WTC11 (cell line): ENCODE measurements at regions not wholly inside any gene's neighbourhood (a gene's known extent, or its start where the extent isn't known, plus 50 kb on each side); places are given as distances from the start of the nearest gene placed in this dataset.

Source experiments
- ATAC-seq: fragments of 200-7000 bp; cut with Tn5 transposase; 2 replicates; pipeline ENCODE4 v1.10.0; 2021; ENCODE audit warnings: mild to moderate bottlenecking, moderate library complexity
- CTCF ChIA-PET: fragments of 300-600 bp; sonication (Branson Sonifier 250); formaldehyde crosslinking; loops from one replicate; lab custom pipeline; 2021; ENCODE audit warnings: antibody characterized with exemption; lab: Charles Lee
- POLR2A ChIA-PET: fragments of 350-600 bp; sonication (Branson Sonifier 250); formaldehyde crosslinking; loops from one replicate; lab custom pipeline; 2021; ENCODE audit warnings: antibody characterized with exemption; lab: Charles Lee
- DNase-seq: peaks from one replicate; pipeline ENCODE4 v3.0.0; 2021; ENCODE audit warnings: low spot score
- H3K27ac Mint-ChIP-seq: 2 replicates; pipeline ENCODE4 v1.8.0; 2021; ENCODE audit warnings: mixed read lengths
- H3K27me3 Mint-ChIP-seq: 2 replicates; pipeline ENCODE4 v1.8.0; 2021; ENCODE audit warnings: low read depth, mild to moderate bottlenecking, moderate library complexity, mixed read lengths
- H3K36me3 Mint-ChIP-seq: 2 replicates; pipeline ENCODE4 v1.8.0; 2021; ENCODE audit warnings: mixed read lengths
- H3K4me1 Mint-ChIP-seq: 2 replicates; pipeline ENCODE4 v1.8.0; 2022; ENCODE audit warnings: mixed read lengths
- H3K4me3 Mint-ChIP-seq: 2 replicates; pipeline ENCODE4 v1.8.0; 2021; ENCODE audit warnings: mild to moderate bottlenecking, moderate library complexity, mixed read lengths
- H3K9me3 Mint-ChIP-seq: 2 replicates; pipeline ENCODE4 v1.8.0; 2021; ENCODE audit warnings: mixed read lengths
- AR ChIP-seq: fragments of 250-450 bp; sonication (Bioruptor Pico); IDR thresholded peaks from 2 replicates; pipeline ENCODE4 v1.9.0; 2021; ENCODE audit warnings: mild to moderate bottlenecking
- ERG ChIP-seq: fragments of 250-450 bp; sonication (Bioruptor Pico); IDR thresholded peaks from 2 replicates; pipeline ENCODE4 v1.8.0; 2021; ENCODE audit warnings: mild to moderate bottlenecking
- GABPB1 ChIP-seq: sonication (generic); formaldehyde crosslinking; IDR thresholded peaks from 2 replicates; pipeline ENCODE4 v1.8.1; 2023; ENCODE audit warnings: mild to moderate bottlenecking, missing genetic modification reagents
- JUN ChIP-seq: sonication (generic); formaldehyde crosslinking; IDR thresholded peaks from 2 replicates; pipeline ENCODE4 v1.8.0; 2023; ENCODE audit warnings: mild to moderate bottlenecking, missing genetic modification reagents
- MLX ChIP-seq: sonication (generic); formaldehyde crosslinking; IDR thresholded peaks from 2 replicates; pipeline ENCODE4 v1.8.1; 2023; ENCODE audit warnings: mild to moderate bottlenecking, missing genetic modification reagents, moderate library complexity
- PREB ChIP-seq: sonication (generic); formaldehyde crosslinking; IDR thresholded peaks from 2 replicates; pipeline ENCODE4 v1.8.1; 2022; ENCODE audit warnings: mild to moderate bottlenecking, missing genetic modification reagents, moderate library complexity, borderline replicate concordance
- PRRX2 ChIP-seq: fragments of 250-450 bp; sonication (Bioruptor Pico); IDR thresholded peaks from 2 replicates; pipeline ENCODE4 v1.8.0; 2021; ENCODE audit warnings: mild to moderate bottlenecking
- RELA ChIP-seq: sonication (generic); formaldehyde crosslinking; IDR thresholded peaks from 2 replicates; pipeline ENCODE4 v1.8.1; 2022; ENCODE audit warnings: missing genetic modification reagents, mild to moderate bottlenecking, borderline replicate concordance
- SMAD3 ChIP-seq: sonication (generic); formaldehyde crosslinking; IDR thresholded peaks from 2 replicates; pipeline ENCODE4 v1.8.0; 2022; ENCODE audit warnings: missing genetic modification reagents, mild to moderate bottlenecking, borderline replicate concordance
- ZNF232 ChIP-seq: sonication (generic); formaldehyde crosslinking; IDR thresholded peaks from 2 replicates; pipeline ENCODE4 v1.8.0; 2022; ENCODE audit warnings: mild to moderate bottlenecking, missing genetic modification reagents
- ZNF281 ChIP-seq: sonication (generic); formaldehyde crosslinking; IDR thresholded peaks from 2 replicates; pipeline ENCODE4 v1.8.0; 2023; ENCODE audit warnings: mild to moderate bottlenecking, missing genetic modification reagents
- ZNF317 ChIP-seq: sonication (generic); formaldehyde crosslinking; IDR thresholded peaks from 2 replicates; pipeline ENCODE4 v1.8.1; 2023; ENCODE audit warnings: low read depth, mild to moderate bottlenecking, moderate library complexity, missing genetic modification reagents, borderline replicate concordance
- ZNF425 ChIP-seq: fragments of 250-450 bp; sonication (Bioruptor Pico); conservative IDR thresholded peaks from 2 replicates; pipeline ENCODE4 v1.9.0; 2021; ENCODE audit warnings: mild to moderate bottlenecking
- TF ChIP-seq, protein P1 (sequence below): fragments of 250-450 bp; sonication (Bioruptor Pico); IDR thresholded peaks from 2 replicates; pipeline ENCODE4 v1.9.0; 2021; ENCODE audit warnings: mild to moderate bottlenecking, borderline replicate concordance

- CTCF ChIA-PET, result no interaction called here
- peaks cover 8% of the 10 kb centered on the region for H3K9me3 Mint-ChIP-seq
Measured at GRCh38 chr6:112841553-112842329, 494.6 kb downstream of the RFPL4B start.

GRCh38 chr6:112842330-112842685 lies 495.2 kb downstream of the RFPL4B start:
- no peak overlapping the region for H3K4me3 Mint-ChIP-seq
- H3K27ac Mint-ChIP-seq, result no peak overlapping the region
- H3K27me3 Mint-ChIP-seq, result no peaks in the 10 kb centered on the region
- ATAC-seq (no peak), DNase-seq (no peak)
- no peaks in the 10 kb centered on the region for H3K4me1 Mint-ChIP-seq
- no peaks in the 10 kb centered on the region for H3K36me3 Mint-ChIP-seq
- CTCF ChIA-PET, result no interaction called here
- POLR2A ChIA-PET, result no interaction called here
- peaks cover 8% of the 10 kb centered on the region for H3K9me3 Mint-ChIP-seq
- TF ChIP-seq RELA (CRISPR knock-in tag) (no peak), GABPB1 (no peak), PRRX2 (CRISPR knock-in tag) (no peak)
- TF ChIP-seq, protein P1, sequence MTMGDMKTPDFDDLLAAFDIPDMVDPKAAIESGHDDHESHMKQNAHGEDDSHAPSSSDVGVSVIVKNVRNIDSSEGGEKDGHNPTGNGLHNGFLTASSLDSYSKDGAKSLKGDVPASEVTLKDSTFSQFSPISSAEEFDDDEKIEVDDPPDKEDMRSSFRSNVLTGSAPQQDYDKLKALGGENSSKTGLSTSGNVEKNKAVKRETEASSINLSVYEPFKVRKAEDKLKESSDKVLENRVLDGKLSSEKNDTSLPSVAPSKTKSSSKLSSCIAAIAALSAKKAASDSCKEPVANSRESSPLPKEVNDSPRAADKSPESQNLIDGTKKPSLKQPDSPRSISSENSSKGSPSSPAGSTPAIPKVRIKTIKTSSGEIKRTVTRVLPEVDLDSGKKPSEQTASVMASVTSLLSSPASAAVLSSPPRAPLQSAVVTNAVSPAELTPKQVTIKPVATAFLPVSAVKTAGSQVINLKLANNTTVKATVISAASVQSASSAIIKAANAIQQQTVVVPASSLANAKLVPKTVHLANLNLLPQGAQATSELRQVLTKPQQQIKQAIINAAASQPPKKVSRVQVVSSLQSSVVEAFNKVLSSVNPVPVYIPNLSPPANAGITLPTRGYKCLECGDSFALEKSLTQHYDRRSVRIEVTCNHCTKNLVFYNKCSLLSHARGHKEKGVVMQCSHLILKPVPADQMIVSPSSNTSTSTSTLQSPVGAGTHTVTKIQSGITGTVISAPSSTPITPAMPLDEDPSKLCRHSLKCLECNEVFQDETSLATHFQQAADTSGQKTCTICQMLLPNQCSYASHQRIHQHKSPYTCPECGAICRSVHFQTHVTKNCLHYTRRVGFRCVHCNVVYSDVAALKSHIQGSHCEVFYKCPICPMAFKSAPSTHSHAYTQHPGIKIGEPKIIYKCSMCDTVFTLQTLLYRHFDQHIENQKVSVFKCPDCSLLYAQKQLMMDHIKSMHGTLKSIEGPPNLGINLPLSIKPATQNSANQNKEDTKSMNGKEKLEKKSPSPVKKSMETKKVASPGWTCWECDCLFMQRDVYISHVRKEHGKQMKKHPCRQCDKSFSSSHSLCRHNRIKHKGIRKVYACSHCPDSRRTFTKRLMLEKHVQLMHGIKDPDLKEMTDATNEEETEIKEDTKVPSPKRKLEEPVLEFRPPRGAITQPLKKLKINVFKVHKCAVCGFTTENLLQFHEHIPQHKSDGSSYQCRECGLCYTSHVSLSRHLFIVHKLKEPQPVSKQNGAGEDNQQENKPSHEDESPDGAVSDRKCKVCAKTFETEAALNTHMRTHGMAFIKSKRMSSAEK, result no peak

More at GRCh38 chr6:112841553-112842329, 494.6 kb downstream of the RFPL4B start:
- ATAC-seq, result no peak
- H3K4me3 Mint-ChIP-seq, result no peak overlapping the region
- H3K4me1 Mint-ChIP-seq, result no peaks in the 10 kb centered on the region
- no peak overlapping the region for H3K27ac Mint-ChIP-seq
- TF ChIP-seq MLX (CRISPR knock-in tag) (no peak), JUN (CRISPR knock-in tag) (no peak)
- TF ChIP-seq, all 79 proteins: peak for 0
- POLR2A ChIA-PET, result no interaction called here
- DNase-seq, result no peak
- Mint-ChIP-seq H3K36me3 (no peaks in the 10 kb centered on the region), H3K27me3 (no peaks in the 10 kb centered on the region)

DNA sequence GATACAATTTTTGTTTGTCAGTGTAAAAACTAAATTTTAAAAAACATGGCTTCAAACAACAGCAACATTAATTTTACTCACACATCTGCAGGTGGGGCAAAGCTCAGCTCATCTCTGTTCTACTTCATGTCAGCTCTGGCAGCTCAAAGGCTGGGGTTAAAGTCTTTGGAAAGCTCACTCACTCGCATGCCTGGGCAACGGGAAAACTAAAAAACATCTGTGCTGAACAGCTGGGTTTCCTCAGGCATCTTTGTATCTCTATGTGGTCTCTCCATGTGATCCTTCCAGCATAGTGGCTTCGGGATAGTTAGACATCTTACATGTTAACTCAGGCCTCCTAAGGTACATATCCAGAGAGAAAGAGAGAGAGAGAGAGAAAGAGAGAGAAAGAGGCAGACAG lies 499.6 kb downstream of the RFPL4B start:
- CTCF ChIA-PET, result no interaction called here
- H3K9me3 Mint-ChIP-seq, result peaks cover 8% of the 10 kb centered on the region
- no peak overlapping the region for H3K4me3 Mint-ChIP-seq
- POLR2A ChIA-PET, result interaction anchor here (0.7 kb wide), 1 partner anchor 538 kb away, joined by 3 read pairs; no protein-coding TSS in a partner anchor
- no peaks in the 10 kb centered on the region for H3K36me3 Mint-ChIP-seq
- no peaks in the 10 kb centered on the region for H3K4me1 Mint-ChIP-seq
- no peak overlapping the region for H3K27ac Mint-ChIP-seq
- no peak for ATAC-seq
- H3K27me3 Mint-ChIP-seq, result no peaks in the 10 kb centered on the region
- no peak for DNase-seq
- no peak for TF ChIP-seq PREB (CRISPR knock-in tag)
- TF ChIP-seq ZNF425 (CRISPR knock-in tag), result no peak
- no peak for TF ChIP-seq JUN (CRISPR knock-in tag)
- TF ChIP-seq ZNF232, result no peak
- TF ChIP-seq ZNF281 (CRISPR knock-in tag), result no peak
- no peak for TF ChIP-seq SMAD3 (CRISPR knock-in tag)
- TF ChIP-seq ZNF317 (CRISPR knock-in tag), result no peak
- TF ChIP-seq ERG (CRISPR knock-in tag), result no peak
- no peak for TF ChIP-seq PRRX2 (CRISPR knock-in tag)
- no peak for TF ChIP-seq AR
